GM21360 (cell line): ENCODE measurements at regions not wholly inside any gene's neighbourhood (a gene's known extent, or its start where the extent isn't known, plus 50 kb on each side); places are given as distances from the start of the nearest gene placed in this dataset.

ENCODE experiments used
- ATAC-seq: cut with Tn5 transposase; IDR thresholded peaks from one replicate; pipeline ENCODE4 v1.9.1; 2021; ENCODE audit warnings: mild to moderate bottlenecking, moderate library complexity; ENCODE audit not compliant: unreplicated experiment

GRCh38 chr5:68531970-68532369, 316.4 kb downstream of the PIK3R1 start:
- no peak for ATAC-seq

- ATAC-seq: no peak
Measured at GRCh38 chr5:68533051-68533450, 317.5 kb downstream of the PIK3R1 start.

- no peak for ATAC-seq
Measured at GRCh38 chr5:68533571-68534084, 318.1 kb downstream of the PIK3R1 start.

DNA sequence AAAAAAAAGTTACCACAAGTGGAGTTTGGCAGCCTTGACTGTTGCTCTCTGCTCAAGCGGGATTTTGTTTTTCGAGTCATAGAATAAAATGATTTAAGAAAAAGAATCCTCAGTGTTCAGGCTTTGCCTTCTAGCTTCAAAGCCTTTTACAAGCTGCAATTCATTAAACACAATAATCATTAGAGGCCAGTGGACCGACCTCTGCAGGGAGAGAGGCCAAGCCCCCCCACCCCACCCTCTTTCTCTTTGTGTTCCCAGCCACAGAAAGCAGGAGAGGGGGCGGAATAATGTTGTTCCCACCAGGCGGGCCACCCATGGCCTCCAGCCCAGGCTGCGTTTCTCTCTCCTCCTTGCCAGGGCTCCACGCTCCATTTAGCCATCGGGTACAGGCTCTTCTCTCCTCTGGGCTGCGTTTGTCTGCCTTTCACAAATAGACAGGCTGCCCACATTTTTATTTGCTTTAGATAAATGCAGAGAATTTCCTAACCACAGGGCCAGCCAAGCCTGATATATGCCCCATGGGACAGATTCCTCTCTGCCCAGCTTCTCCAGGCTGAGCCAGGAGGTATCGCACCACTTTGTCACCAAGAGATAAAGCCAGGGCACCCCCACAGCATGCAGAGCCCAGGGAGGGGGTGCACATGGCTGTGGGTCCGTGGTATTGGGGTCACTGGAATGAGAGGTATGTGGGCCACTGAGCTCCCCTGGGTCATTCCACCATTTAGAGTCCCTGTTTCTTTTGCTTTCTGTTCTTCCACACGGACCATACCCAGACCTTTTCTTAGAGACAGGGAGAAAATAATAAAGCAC, 318.8 kb downstream of the PIK3R1 start:
- no peak for ATAC-seq

DNA sequence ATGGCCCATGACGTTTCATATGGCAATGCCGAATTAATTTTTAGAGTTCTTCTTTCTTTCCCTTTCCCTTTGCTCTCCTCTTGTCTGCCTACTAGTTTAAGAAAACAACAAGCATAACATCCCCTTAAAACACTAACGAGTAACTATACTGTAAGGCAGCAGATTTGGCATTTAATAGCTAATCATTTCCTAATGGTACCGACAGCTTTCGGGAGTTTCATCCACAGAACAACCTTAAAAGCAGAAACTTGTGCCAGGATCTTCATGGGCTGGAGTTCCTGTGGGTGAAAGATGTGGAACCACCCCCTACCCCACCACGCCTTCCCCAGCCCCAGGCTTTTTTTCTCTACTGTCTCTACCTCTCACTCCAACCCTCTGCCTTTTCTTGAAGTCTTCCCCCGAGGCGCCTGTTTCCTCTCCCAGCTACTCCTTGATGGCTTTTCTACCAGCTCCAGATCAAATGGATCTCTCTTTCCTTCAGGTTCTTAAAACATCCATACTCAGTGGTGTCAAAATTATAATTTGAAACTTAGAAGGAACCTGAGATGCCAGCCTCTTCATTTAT, 319.5 kb downstream of the PIK3R1 start:
- no peak for ATAC-seq

- ATAC-seq: no peak
Measured at GRCh38 chr5:68538814-68539420, 323.4 kb downstream of the PIK3R1 start.

DNA sequence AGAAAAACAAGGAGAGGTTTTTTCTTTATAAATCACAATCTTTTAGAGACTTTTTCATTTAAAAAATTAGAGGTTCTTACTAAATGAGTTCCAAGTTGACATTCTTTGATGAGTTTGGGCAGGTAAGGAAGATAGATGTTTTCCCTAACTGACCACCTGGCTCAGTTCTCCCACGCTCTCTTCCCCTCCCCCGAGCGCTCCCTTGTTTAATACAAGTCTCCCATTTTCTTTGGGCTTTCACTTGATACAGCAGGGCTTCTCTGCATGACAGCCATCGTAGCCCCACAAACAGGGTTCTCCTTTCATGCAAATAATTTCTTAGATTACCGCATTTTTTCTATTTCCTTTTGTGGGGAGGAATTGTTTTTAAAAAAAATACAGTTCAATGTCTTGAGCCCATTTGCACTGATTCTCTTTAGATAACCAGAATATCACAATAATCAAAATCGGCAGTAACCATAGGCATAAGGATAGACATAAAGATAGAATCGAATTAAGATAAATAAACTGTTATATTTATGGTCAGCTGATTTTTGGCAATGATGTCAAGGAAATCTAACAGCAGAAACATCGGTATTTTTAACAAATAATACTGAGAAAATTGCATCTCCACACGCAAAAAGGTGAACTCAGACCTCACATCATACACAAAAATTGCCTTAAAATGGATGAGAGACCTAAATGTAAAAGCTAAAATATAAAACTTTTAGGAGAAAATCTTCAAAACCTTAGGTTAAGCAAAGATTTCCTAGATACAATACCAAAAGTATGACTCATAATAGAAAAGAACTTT, 325.4 kb downstream of the PIK3R1 start:
- no peak for ATAC-seq

DNA sequence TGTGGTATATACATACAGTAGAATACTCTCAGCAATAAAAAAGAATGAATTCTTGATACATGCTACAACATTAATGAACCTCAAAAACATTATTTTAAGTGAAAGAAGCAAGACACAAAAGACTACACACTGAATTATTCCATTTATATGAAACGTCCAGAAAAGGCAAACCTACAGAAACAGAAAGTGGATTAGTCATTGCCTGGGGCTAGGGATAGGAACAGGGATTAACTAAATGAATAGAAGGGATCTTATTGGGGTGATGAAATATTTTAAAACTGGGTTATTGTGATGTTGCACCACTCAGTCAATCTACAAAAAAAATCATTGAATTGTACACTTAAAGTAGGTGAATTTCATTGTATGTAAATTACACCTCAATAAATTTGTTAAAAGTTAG, 326.7 kb downstream of the PIK3R1 start:
- ATAC-seq: no peak

DNA sequence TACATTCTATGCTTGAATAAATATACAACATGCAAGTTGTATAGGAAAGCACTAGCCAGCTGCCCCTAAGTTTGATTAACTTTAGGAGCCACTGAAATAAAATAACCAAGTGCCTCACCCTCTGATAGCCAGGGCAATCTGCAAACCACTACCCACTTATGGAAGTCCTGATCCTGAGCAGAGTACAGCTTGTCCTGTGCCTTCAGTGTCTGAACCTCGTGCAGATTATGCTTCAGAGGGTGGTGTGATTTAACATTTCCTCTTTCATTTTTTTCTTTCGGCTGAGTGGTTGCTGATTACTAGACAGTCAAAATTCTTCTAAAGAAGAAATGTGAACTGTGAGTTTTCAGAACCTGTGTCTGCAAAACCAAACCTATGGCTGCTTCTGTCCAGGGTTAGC, 327.7 kb downstream of the PIK3R1 start:
- no peak for ATAC-seq

- ATAC-seq: no peak
Measured at GRCh38 chr5:68544091-68544647, 328.6 kb downstream of the PIK3R1 start.

GRCh38 chr5:68544648-68545552, 329.3 kb downstream of the PIK3R1 start:
- no peak for ATAC-seq

- no peak for ATAC-seq
Measured at GRCh38 chr5:68545636-68546295, 330.2 kb downstream of the PIK3R1 start.

DNA sequence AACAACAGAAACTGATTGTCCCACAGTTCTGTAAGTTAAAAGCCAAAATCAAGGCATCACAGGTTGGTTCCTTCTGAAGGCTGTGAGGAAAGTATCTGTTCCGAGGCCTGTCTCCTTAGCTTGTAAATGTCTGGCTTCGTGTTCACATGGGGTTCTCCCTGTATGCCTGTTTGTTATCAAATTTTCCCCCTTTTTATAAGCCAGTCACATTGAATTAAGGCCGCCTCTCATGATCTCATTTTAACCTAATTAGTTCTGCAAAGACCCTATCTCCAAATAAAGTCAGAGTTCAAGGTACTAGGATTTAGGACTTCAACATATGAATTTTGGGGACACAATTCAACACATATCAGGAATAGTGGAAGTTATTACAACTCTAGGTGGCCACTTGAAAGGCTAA, 331.5 kb downstream of the PIK3R1 start:
- ATAC-seq: no peak

GRCh38 chr5:68547622-68548021, 332.1 kb downstream of the PIK3R1 start:
- ATAC-seq: no peak

- no peak for ATAC-seq
Measured at GRCh38 chr5:68548959-68549676, 333.6 kb downstream of the PIK3R1 start.

DNA sequence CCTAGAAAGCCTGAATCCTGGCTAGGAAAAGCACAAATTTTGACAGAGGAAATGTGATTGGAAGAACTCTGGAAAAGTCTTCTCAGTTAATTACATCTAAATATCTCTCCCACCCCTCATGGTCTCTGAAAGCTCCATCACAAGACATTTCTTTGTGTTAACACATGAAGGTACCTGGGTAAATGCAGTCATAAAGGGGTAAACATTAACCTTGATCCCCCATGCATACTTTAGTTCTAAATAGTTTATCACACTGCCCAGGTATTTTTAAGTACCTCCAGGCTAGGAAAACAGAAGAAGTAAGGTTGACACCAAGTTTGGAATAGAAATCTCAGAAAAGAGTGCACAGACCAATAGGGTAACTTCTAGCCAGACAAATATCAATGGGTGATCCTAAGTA, 334.5 kb downstream of the PIK3R1 start:
- no peak for ATAC-seq

DNA sequence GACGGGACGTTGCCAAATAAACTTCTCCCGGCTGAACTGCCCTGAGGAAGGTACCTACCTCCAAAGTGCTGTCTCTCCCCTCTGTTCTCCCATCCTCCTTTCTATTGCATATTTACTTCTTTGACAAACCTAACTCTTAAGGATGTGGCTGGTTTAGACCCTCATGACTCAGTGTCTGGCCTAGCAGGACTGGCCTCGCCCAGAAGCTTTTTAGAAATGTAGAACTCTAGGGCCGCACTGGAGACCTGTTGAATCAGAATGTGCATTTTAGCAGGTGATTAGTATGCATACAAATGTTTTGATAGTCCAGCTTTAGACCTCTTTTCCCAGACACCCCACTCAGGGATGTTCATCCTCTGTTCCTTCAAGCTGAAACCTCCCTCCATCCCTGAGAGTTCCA, 335.9 kb downstream of the PIK3R1 start:
- ATAC-seq: no peak

DNA sequence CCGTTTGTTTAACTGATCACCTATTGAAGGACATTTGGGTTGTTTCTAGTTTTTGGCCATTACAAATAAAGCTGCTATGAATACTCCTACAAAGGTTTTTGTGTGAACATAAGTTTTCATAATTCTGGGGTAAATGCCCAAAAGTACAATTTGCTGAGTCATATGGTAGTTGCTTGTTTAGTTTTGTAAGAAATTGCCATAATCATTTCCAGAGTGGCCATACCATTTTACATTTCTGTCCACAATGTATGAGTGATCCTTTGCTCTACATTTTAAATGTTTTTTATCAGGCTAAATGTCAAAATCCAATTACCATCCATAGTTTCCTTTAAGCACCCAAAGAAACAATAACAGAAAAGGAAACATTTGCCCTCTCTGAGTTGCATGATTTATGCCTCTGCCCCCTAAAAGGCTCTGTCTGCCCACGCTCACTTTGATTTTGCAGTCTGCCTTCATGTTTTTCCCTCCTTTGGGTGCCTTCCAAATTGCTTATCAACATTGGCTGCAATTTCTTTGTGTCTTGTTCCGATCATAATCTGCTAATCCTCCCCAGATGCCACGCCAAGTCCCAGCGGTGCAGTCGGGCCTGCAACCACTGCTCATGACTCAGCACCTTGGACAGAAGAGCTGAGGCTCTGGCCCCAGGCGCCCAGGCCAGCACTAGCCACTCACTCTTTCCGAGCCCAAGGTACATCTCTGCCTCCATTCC, 339.2 kb downstream of the PIK3R1 start:
- no peak for ATAC-seq
